ENCODE measurements at regions not wholly inside any gene's neighbourhood (a gene's known extent, or its start where the extent isn't known, plus 50 kb on each side); places are given as distances from the start of the nearest gene placed in this dataset.
"Not testable (repeated sequence)": the region's sequence is repeated elsewhere in the genome, so short reads cannot be mapped to it uniquely, and the experiment has no call there.

- TF ChIP-seq CTCF (IDR thresholded peaks at IDR 0.05; ENCODE audit: borderline replicate concordance, extremely low read depth, insufficient read depth): no peak
- H3K36me3 ChIP-seq (ENCODE audit: control insufficient read depth in 2 of 3, insufficient read depth in 3 of 3, low read length in 3 of 3): no peaks in the 10 kb centered on the region
- DNase-seq (no peak), FAIRE-seq (no peak)
- H3K4me3 ChIP-seq (ENCODE audit: low read length in 3 of 3): no peak overlapping the region
- H3K9me3 ChIP-seq (ENCODE audit: control insufficient read depth in 2 of 3, insufficient read depth in 1 of 3, low read length in 3 of 3): no peaks in the 10 kb centered on the region
- H3K4me1 ChIP-seq (ENCODE audit: control insufficient read depth in 2 of 3, insufficient read depth in 2 of 3, low read depth in 1 of 3, low read length in 3 of 3): no peaks in the 10 kb centered on the region
- H3K27me3 ChIP-seq (ENCODE audit: control insufficient read depth, insufficient read depth, low read length): no peaks in the 10 kb centered on the region
- no peak overlapping the region for H3K27ac ChIP-seq (ENCODE audit: low read depth in 2 of 2, low read length in 2 of 2)
- intact Hi-C loops (cut with DNase I): no loop called here
- no peak overlapping the region for H3K9ac ChIP-seq (ENCODE audit: low read length in 3 of 3)
Observed at GRCh38 chr15:19987389-19988048, 554.1 kb downstream of the GOLGA6L6 start.

GRCh38 chr15:19984101-19984500 is 557.5 kb downstream of the GOLGA6L6 start:
- H3K27me3 ChIP-seq (ENCODE audit: control insufficient read depth, insufficient read depth, low read length): no peaks in the 10 kb centered on the region
- no peaks in the 10 kb centered on the region for H3K9me3 ChIP-seq (ENCODE audit: control insufficient read depth in 2 of 3, insufficient read depth in 1 of 3, low read length in 3 of 3)
- no peaks in the 10 kb centered on the region for H3K36me3 ChIP-seq (ENCODE audit: control insufficient read depth in 2 of 3, insufficient read depth in 3 of 3, low read length in 3 of 3)
- DNase-seq (no peak), FAIRE-seq (no peak)
- no peak overlapping the region for H3K4me3 ChIP-seq (ENCODE audit: low read length in 3 of 3)
- no peaks in the 10 kb centered on the region for H3K4me1 ChIP-seq (ENCODE audit: control insufficient read depth in 2 of 3, insufficient read depth in 2 of 3, low read depth in 1 of 3, low read length in 3 of 3)
- H3K9ac ChIP-seq (ENCODE audit: low read length in 3 of 3): no peak overlapping the region
- intact Hi-C loops (cut with DNase I): no loop called here
- TF ChIP-seq CTCF (IDR thresholded peaks at IDR 0.05; ENCODE audit: borderline replicate concordance, extremely low read depth, insufficient read depth): no peak
- H3K27ac ChIP-seq (ENCODE audit: low read depth in 2 of 2, low read length in 2 of 2): no peak overlapping the region

DNA sequence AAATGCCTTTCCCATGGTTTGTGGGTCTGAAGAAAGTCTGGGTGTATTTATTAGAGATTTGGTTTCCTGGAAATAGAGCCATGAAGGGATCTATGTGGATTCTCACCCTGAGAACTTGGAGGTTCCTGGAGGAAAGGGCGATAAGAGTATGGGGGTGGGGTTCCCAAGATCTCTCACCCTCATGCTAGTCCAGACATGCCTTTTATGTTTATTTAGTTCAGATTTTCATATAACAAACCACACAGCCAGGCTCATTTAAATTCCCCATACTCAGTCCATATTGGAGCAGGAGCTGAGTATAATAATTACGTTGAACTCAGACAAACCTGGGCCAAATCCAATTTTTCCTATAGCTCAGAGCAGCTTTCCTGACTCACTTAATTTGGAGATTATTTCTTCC is 566.6 kb downstream of the GOLGA6L6 start:
- intact Hi-C loops (cut with DNase I): no loop called here
- FAIRE-seq: no peak
- no peak for TF ChIP-seq CTCF (IDR thresholded peaks at IDR 0.05; ENCODE audit: borderline replicate concordance, extremely low read depth, insufficient read depth)

DNA sequence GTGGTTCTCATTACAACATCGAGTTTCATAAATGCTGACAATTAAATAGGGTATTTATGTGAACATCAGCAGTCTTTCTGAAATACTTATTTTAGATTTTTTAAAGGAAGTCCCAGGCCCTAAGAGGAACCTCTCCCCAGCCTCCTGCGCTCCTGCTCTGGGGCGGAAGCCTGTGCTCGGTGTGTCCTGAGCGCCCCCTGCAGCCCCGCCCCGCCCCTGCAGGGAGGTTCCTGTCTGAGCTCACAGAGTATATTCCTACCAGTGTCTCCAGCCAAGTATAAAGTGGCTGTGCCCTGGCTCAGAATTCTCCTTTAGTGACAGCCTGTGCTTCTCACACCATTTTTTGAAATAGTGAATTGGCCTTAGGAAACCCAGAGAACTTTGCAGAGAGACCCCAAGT is 567.9 kb downstream of the GOLGA6L6 start:
- Histone ChIP-seq H3K27me3 (ENCODE audit: control insufficient read depth, insufficient read depth, low read length) (no peaks in the 10 kb centered on the region), H3K4me3 (ENCODE audit: low read length in 3 of 3) (no peak overlapping the region), H3K9ac (ENCODE audit: low read length in 3 of 3) (no peak overlapping the region), H3K27ac (ENCODE audit: low read depth in 2 of 2, low read length in 2 of 2) (no peak overlapping the region), H3K9me3 (ENCODE audit: control insufficient read depth in 2 of 3, insufficient read depth in 1 of 3, low read length in 3 of 3) (no peaks in the 10 kb centered on the region), H3K36me3 (ENCODE audit: control insufficient read depth in 2 of 3, insufficient read depth in 3 of 3, low read length in 3 of 3) (no peaks in the 10 kb centered on the region), H3K4me1 (ENCODE audit: control insufficient read depth in 2 of 3, insufficient read depth in 2 of 3, low read depth in 1 of 3, low read length in 3 of 3) (no peaks in the 10 kb centered on the region)
- TF ChIP-seq CTCF (IDR thresholded peaks at IDR 0.05; ENCODE audit: borderline replicate concordance, extremely low read depth, insufficient read depth): no peak
- no peak for DNase-seq
- no peak for FAIRE-seq
- intact Hi-C loops (cut with DNase I): no loop called here

More for the DNA sequence above, 566.6 kb downstream of the GOLGA6L6 start:
- H3K27ac ChIP-seq (ENCODE audit: low read depth in 2 of 2, low read length in 2 of 2): no peak overlapping the region
- no peak overlapping the region for H3K4me3 ChIP-seq (ENCODE audit: low read length in 3 of 3)
- no peak for DNase-seq
- H3K9me3 ChIP-seq (ENCODE audit: control insufficient read depth in 2 of 3, insufficient read depth in 1 of 3, low read length in 3 of 3): no peaks in the 10 kb centered on the region
- H3K36me3 ChIP-seq (ENCODE audit: control insufficient read depth in 2 of 3, insufficient read depth in 3 of 3, low read length in 3 of 3): no peaks in the 10 kb centered on the region
- no peaks in the 10 kb centered on the region for H3K27me3 ChIP-seq (ENCODE audit: control insufficient read depth, insufficient read depth, low read length)
- H3K9ac ChIP-seq (ENCODE audit: low read length in 3 of 3): no peak overlapping the region
- H3K4me1 ChIP-seq (ENCODE audit: control insufficient read depth in 2 of 3, insufficient read depth in 2 of 3, low read depth in 1 of 3, low read length in 3 of 3): no peaks in the 10 kb centered on the region

DNA sequence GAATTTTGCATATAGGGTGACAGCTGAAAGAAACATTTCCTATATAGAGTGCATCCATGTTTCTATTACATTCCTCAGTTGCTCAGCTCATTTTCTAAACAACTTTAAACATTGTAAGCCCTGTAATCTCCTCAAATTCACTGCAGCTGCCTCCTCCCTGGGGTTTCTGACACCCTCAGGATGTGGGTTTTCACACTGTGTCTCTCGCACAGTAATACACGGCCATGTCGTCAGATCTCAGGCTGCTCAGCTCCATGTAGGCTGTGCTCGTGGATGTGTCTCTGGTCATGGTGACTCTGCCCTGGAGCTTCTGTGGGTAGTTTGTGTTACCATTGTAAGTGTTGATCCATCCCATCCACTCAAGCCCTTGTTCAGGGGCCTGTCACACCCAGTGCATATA is 569.0 kb downstream of the GOLGA6L6 start:
- not testable (repeated sequence) for FAIRE-seq

More for the DNA sequence above, 569.0 kb downstream of the GOLGA6L6 start:
- H3K36me3 ChIP-seq (ENCODE audit: control insufficient read depth in 2 of 3, insufficient read depth in 3 of 3, low read length in 3 of 3); H3K27me3 ChIP-seq (ENCODE audit: control insufficient read depth, insufficient read depth, low read length); H3K27ac ChIP-seq (ENCODE audit: low read depth in 2 of 2, low read length in 2 of 2); H3K9ac ChIP-seq (ENCODE audit: low read length in 3 of 3); H3K9me3 ChIP-seq (ENCODE audit: control insufficient read depth in 2 of 3, insufficient read depth in 1 of 3, low read length in 3 of 3); H3K4me3 ChIP-seq (ENCODE audit: low read length in 3 of 3); H3K4me1 ChIP-seq (ENCODE audit: control insufficient read depth in 2 of 3, insufficient read depth in 2 of 3, low read depth in 1 of 3, low read length in 3 of 3); intact Hi-C loops (cut with DNase I); DNase-seq: not testable (repeated sequence)

Measured in kidney (tissue), 13 donors.